GM23338 (cell line): ENCODE measurements at regions not wholly inside any gene's neighbourhood (a gene's known extent, or its start where the extent isn't known, plus 50 kb on each side); places are given as distances from the start of the nearest gene placed in this dataset.

ENCODE experiments used
- ATAC-seq: fragments of 200-7000 bp; cut with Tn5 transposase; 3 replicates; pipeline ENCODE4 v1.9.1; 2020
- DNase-seq: peaks from one replicate; pipeline ENCODE4 v3.0.0-alpha.2; 2015; ENCODE audit warnings: low spot score
- H2AFZ ChIP-seq: fragments of 200-600 bp; sonication (generic); 2 replicates; pipeline ENCODE4 v1.8.0; 2016; ENCODE audit warnings: antibody characterized with exemption, mild to moderate bottlenecking, moderate library complexity
- H3F3A ChIP-seq: fragments of 200-600 bp; sonication (generic); replicated peaks from 2 replicates; pipeline ENCODE4 v1.8.0; 2017; ENCODE audit warnings: antibody characterized with exemption, mixed run types, low read depth
- H3K27ac ChIP-seq: fragments of 200-600 bp; sonication (generic); 2 replicates; pipeline ENCODE4 v1.6.1; 2016; ENCODE audit warnings: low read depth
- H3K27me3 ChIP-seq: fragments of 200-600 bp; sonication (generic); 2 replicates; pipeline ENCODE4 v1.8.0; 2016; ENCODE audit warnings: mild to moderate bottlenecking, mixed run types, moderate library complexity; ENCODE audit not compliant: insufficient read depth
- H3K36me3 ChIP-seq: fragments of 200-600 bp; sonication (generic); 2 replicates; pipeline ENCODE4 v1.8.0; 2016; ENCODE audit warnings: mild to moderate bottlenecking; ENCODE audit not compliant: insufficient read depth
- H3K4me1 ChIP-seq: fragments of 200-600 bp; sonication (generic); 2 replicates; pipeline ENCODE4 v1.8.0; 2016; ENCODE audit warnings: mild to moderate bottlenecking, moderate library complexity; ENCODE audit not compliant: insufficient read depth
- H3K4me2 ChIP-seq: fragments of 200-600 bp; sonication (generic); 2 replicates; pipeline ENCODE4 v1.7.1; 2017; ENCODE audit warnings: mixed run types
- H3K4me3 ChIP-seq: fragments of 200-600 bp; sonication (generic); 2 replicates; pipeline ENCODE4 v1.6.1; 2016; ENCODE audit warnings: mixed run types
- H3K79me2 ChIP-seq: fragments of 200-600 bp; sonication (generic); replicated peaks from 2 replicates; pipeline ENCODE4 v1.8.0; 2017; ENCODE audit warnings: mild to moderate bottlenecking; ENCODE audit not compliant: insufficient read depth
- H3K9me2 ChIP-seq: fragments of 200-600 bp; sonication (generic); 2 replicates; pipeline ENCODE4 v1.8.0; 2017; ENCODE audit not compliant: insufficient read depth
- H4K20me1 ChIP-seq: fragments of 200-600 bp; sonication (generic); replicated peaks from 2 replicates; pipeline ENCODE4 v1.8.0; 2017; ENCODE audit warnings: mild to moderate bottlenecking; ENCODE audit not compliant: insufficient read depth
- H3K27ac Mint-ChIP-seq: 2 replicates; pipeline ENCODE4 v1.8.0; 2020; ENCODE audit warnings: inconsistent platforms, mild to moderate bottlenecking, moderate library complexity, mixed read lengths
- H3K27me3 Mint-ChIP-seq: 3 replicates; pipeline ENCODE4 v1.8.0; 2022; ENCODE audit warnings: low read depth, mild to moderate bottlenecking, moderate library complexity, mixed read lengths, inconsistent platforms; ENCODE audit not compliant: insufficient read depth, poor library complexity
- H3K36me3 Mint-ChIP-seq: 3 replicates; pipeline ENCODE4 v1.8.0; 2021; ENCODE audit warnings: low read depth, mild to moderate bottlenecking, inconsistent platforms, moderate library complexity, mixed read lengths
- H3K4me1 Mint-ChIP-seq: 3 replicates; pipeline ENCODE4 v1.8.0; 2020; ENCODE audit warnings: mild to moderate bottlenecking, inconsistent platforms, mixed read lengths
- H3K4me3 Mint-ChIP-seq: 3 replicates; pipeline ENCODE4 v1.8.0; 2021; ENCODE audit warnings: moderate library complexity, mild to moderate bottlenecking, inconsistent platforms, mixed read lengths
- H3K9me3 Mint-ChIP-seq: 3 replicates; pipeline ENCODE4 v1.8.0; 2020; ENCODE audit warnings: moderate library complexity, mild to moderate bottlenecking, inconsistent platforms, mixed read lengths
- CREB1 ChIP-seq: fragments of 250-450 bp; sonication (Bioruptor Pico); IDR thresholded peaks from 2 replicates; pipeline ENCODE4 v1.5.0; 2020; ENCODE audit warnings: low read depth, mild to moderate bottlenecking, moderate library complexity
- CTCF ChIP-seq, 2 experiments: fragments of 200-600 bp in 1 of 2; sonication (generic) in 1 of 2; conservative IDR thresholded peaks; 2 replicates each; pipeline versions ENCODE4 v1.5.1 to v1.6.1; 2016 to 2017; ENCODE audit warnings: antibody characterized with exemption in 2 of 2, low read depth in 2 of 2, mild to moderate bottlenecking in 2 of 2, moderate library complexity in 1 of 2
- ETS1 ChIP-seq: IDR thresholded peaks from 2 replicates; pipeline ENCODE4 v1.6.1; 2016; ENCODE audit warnings: antibody characterized with exemption
- EZH2 ChIP-seq: fragments of 200-600 bp; sonication (generic); IDR thresholded peaks from one replicate; pipeline ENCODE4 v1.8.0; 2017; ENCODE audit warnings: antibody characterized with exemption, mild to moderate bottlenecking, low read depth; ENCODE audit not compliant: unreplicated experiment
- EZH2phosphoT487 ChIP-seq: fragments of 200-600 bp; sonication (generic); IDR thresholded peaks from one replicate; pipeline ENCODE4 v1.8.1; 2018; ENCODE audit warnings: antibody characterized with exemption; ENCODE audit not compliant: unreplicated experiment
- JUNB ChIP-seq: IDR thresholded peaks from one replicate; pipeline ENCODE4 v1.6.1; 2016; ENCODE audit warnings: antibody characterized with exemption; ENCODE audit not compliant: unreplicated experiment
- NANOG ChIP-seq: IDR thresholded peaks from 2 replicates; pipeline ENCODE4 v1.6.1; 2016; ENCODE audit warnings: antibody characterized with exemption, borderline replicate concordance
- POLR2AphosphoS5 ChIP-seq: IDR thresholded peaks from 2 replicates; pipeline ENCODE4 v1.6.1; 2016; ENCODE audit warnings: antibody characterized with exemption, low read depth
- REST ChIP-seq: IDR thresholded peaks from one replicate; pipeline ENCODE4 v1.6.1; 2018; ENCODE audit warnings: antibody characterized with exemption; ENCODE audit not compliant: unreplicated experiment
- STAT1 ChIP-seq: IDR thresholded peaks from one replicate; pipeline ENCODE4 v1.6.1; 2016; ENCODE audit warnings: antibody characterized with exemption; ENCODE audit not compliant: unreplicated experiment
- ZNF114 ChIP-seq: fragments of 250-450 bp; sonication (Bioruptor Pico); IDR thresholded peaks from 2 replicates; pipeline ENCODE4 v1.5.0; 2020; ENCODE audit warnings: mild to moderate bottlenecking, moderate library complexity
- ZNF331 ChIP-seq: fragments of 250-450 bp; sonication (Bioruptor Pico); IDR thresholded peaks from 2 replicates; pipeline ENCODE4 v1.5.0; 2020; ENCODE audit warnings: low read depth, mild to moderate bottlenecking, moderate library complexity
- ZNF462 ChIP-seq: fragments of 250-450 bp; sonication (Bioruptor Pico); IDR thresholded peaks from 2 replicates; pipeline ENCODE4 v1.5.0; 2020; ENCODE audit warnings: mild to moderate bottlenecking, moderate library complexity

- no peaks in the 10 kb centered on the region for H3F3A ChIP-seq
- H3K4me1 Mint-ChIP-seq = peaks cover 3% of the 10 kb centered on the region; the same call in 2 of the 3 replicates
- no peaks in the 10 kb centered on the region for H3K4me1 ChIP-seq
- no peaks in the 10 kb centered on the region for H3K27me3 Mint-ChIP-seq
- H2AFZ ChIP-seq = no peak overlapping the region
- no peak overlapping the region for H3K4me2 ChIP-seq
- no peaks in the 10 kb centered on the region for H3K79me2 ChIP-seq
- H3K36me3 Mint-ChIP-seq = no peaks in the 10 kb centered on the region
- DNase-seq = no peak
- no peaks in the 10 kb centered on the region for H3K36me3 ChIP-seq
- no peak for ATAC-seq
- no peaks in the 10 kb centered on the region; the same call in 2 of the 3 replicates for H3K9me3 Mint-ChIP-seq
- no peak overlapping the region for H3K27ac Mint-ChIP-seq
- H3K9me2 ChIP-seq = no peaks in the 10 kb centered on the region
- no peak overlapping the region for H3K27ac ChIP-seq
- H3K27me3 ChIP-seq = no peaks in the 10 kb centered on the region
- no peak overlapping the region for H3K4me3 ChIP-seq
- H3K4me3 Mint-ChIP-seq = no peak overlapping the region
- no peaks in the 10 kb centered on the region for H4K20me1 ChIP-seq
- TF ChIP-seq ETS1 (no peak), ZNF331 (no peak), JUNB (no peak), ZNF114 (no peak), POLR2AphosphoS5 (no peak), REST (no peak), ZNF462 (CRISPR knock-in tag) (no peak), CTCF (conservative IDR thresholded peaks at IDR 0.05; ENCODE audit: low read depth in 2 of 2) (no peak), EZH2phosphoT487 (no peak), NANOG (no peak), STAT1 (no peak), CREB1 (no peak), EZH2 (no peak)
Observed at GRCh38 chr5:163813900-163814299, 308.5 kb downstream of the MAT2B start.
